Dedifferentiated amniotic fluid mesenchymal stem cell (primary cell): ENCODE measurements at regions not wholly inside any gene's neighbourhood (a gene's known extent, or its start where the extent isn't known, plus 50 kb on each side); places are given as distances from the start of the nearest gene placed in this dataset.

Experiments used
- DNase-seq: peaks from one replicate; pipeline ENCODE4 v3.0.0-alpha.2; 2016; ENCODE audit errors: extremely low spot score

DNA sequence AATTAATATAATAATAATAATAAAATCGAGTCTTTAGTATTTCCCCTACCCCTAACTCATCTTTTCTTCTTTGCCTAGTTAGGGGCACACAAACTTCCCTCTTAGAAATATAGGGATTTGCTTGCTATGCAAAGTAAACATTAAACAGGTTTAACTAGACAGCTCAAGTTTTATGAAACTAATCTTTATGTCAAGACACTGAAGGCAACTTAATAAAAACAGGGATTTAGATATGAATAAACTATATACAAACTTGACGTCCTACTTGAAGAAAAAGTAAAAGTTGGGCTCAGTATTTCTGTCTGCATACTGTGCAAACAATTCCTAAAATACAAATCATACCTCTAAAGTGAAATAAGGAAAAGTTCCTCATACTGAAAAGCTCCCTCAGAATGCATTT, 52.1 kb upstream of the CAV2 start:
- no peak for DNase-seq

DNA sequence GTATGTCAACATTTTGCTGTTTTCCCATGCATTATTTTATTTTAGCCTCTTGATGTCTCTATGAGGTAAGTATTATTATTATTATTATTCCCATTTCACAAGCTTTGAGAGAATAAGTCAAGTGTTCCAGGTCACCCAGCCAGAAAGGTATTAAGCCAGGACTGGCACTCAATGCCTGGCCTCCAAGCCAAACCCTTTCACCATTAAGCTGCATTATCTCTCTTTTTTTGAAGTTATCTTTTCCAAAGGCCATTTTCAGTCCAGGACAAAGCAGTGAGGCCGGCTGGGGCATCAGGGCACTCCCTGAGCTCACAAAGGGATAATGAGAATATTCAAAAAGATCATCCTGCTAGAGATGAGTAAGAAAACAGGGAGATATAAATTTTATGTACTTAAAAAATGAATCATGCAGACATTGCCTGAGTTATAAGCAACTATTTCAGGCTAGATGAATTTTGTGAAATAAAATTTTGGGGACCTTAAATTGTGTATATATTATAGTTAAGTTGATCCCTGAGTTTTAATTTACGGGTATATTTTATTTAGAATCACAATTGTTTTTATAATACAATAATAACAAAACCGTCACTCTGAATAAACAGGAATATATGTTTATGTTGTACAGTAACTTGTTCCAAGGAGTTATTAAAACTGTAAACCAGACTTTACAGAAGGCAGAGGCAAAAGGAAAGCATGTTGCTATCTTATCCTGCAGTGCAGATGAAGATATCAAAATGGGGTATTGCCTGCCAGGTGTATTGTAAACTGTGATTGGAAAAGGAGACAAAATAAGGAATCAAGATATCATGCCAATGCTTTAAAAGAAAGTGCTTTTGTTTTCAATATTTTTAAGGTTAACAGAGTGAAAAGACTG, 51.3 kb upstream of the CAV2 start:
- DNase-seq, result no peak

DNA sequence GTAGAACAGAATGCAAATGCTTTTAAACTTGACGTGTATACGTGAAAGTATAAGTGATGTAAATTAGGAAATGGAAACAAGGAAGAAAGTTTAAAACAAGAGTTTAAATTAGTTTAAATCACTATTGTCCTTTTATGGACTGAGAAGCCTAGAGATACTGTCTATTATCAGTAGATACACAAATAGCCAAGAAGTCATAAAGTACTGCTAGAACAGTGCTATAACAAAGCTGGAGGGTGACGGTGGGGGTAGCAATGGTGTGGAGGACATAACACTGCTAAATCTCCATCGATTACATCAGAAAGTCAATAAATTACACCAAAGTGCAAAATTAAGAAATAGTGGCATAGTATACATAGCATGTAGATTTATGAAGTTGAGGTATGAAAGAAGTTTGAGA, 50.1 kb upstream of the CAV2 start:
- no peak for DNase-seq
